Stimulated activated CD8-positive, alpha-beta memory T cell treated with anti-CD3 and anti-CD28 coated beads, Interleukin-2, amount 100 ng/mL, for 48 hours (primary cell): ENCODE measurements at regions not wholly inside any gene's neighbourhood (a gene's known extent, or its start where the extent isn't known, plus 50 kb on each side); places are given as distances from the start of the nearest gene placed in this dataset.

Experiments
- DNase-seq, 2 donors: peaks; one replicate each; pipeline ENCODE4 v3.0.0-alpha.2; 2020; ENCODE audit warnings: low read depth in 2 of 2

GRCh38 chr1:96290801-96291200 is 430.8 kb upstream of the PTBP2 start:
- DNase-seq: no peak

- no peak for DNase-seq
These were observed 430.1 kb upstream of the PTBP2 start for GRCh38 chr1:96291468-96291867.

- no peak for DNase-seq
These were observed 429.4 kb upstream of the PTBP2 start for GRCh38 chr1:96292141-96292540.

GRCh38 chr1:96296991-96297390 is 424.6 kb upstream of the PTBP2 start:
- DNase-seq: no peak

- DNase-seq: no peak
These were observed 414.6 kb upstream of the PTBP2 start for GRCh38 chr1:96306809-96307560.

- no peak for DNase-seq
These were observed 413.3 kb upstream of the PTBP2 start for GRCh38 chr1:96308314-96308713.

GRCh38 chr1:96309783-96310182 is 411.8 kb upstream of the PTBP2 start:
- no peak for DNase-seq

- no peak for DNase-seq
These were observed 408.4 kb upstream of the PTBP2 start for GRCh38 chr1:96313216-96313615.

- no peak for DNase-seq
These were observed 392.5 kb upstream of the PTBP2 start for GRCh38 chr1:96329121-96329520.

GRCh38 chr1:96331596-96331995 is 390.0 kb upstream of the PTBP2 start:
- DNase-seq: no peak

- no peak for DNase-seq
These were observed 387.9 kb upstream of the PTBP2 start for GRCh38 chr1:96333522-96334235.

- no peak for DNase-seq
These were observed 387.4 kb upstream of the PTBP2 start for GRCh38 chr1:96334236-96334557.

- DNase-seq: no peak
These were observed 383.0 kb upstream of the PTBP2 start for GRCh38 chr1:96338622-96339021.

GRCh38 chr1:96340686-96341085 is 380.9 kb upstream of the PTBP2 start:
- DNase-seq: no peak

- no peak for DNase-seq
These were observed 374.9 kb upstream of the PTBP2 start for GRCh38 chr1:96346719-96347118.

- DNase-seq: no peak
These were observed 371.7 kb upstream of the PTBP2 start for GRCh38 chr1:96349896-96350295.

- no peak for DNase-seq
These were observed 368.9 kb upstream of the PTBP2 start for GRCh38 chr1:96352733-96353132.

GRCh38 chr1:96355521-96355920 is 366.1 kb upstream of the PTBP2 start:
- no peak for DNase-seq

GRCh38 chr1:96355961-96356360 is 365.6 kb upstream of the PTBP2 start:
- no peak for DNase-seq

- no peak for DNase-seq
These were observed 364.3 kb upstream of the PTBP2 start for GRCh38 chr1:96357141-96357765.

- DNase-seq: no peak
These were observed 363.5 kb upstream of the PTBP2 start for GRCh38 chr1:96358057-96358456.

GRCh38 chr1:96360036-96360795 is 361.4 kb upstream of the PTBP2 start:
- DNase-seq: no peak
